ENCODE measurements at regions not wholly inside any gene's neighbourhood (a gene's known extent, or its start where the extent isn't known, plus 50 kb on each side); places are given as distances from the start of the nearest gene placed in this dataset.

- Histone ChIP-seq H3K14ac (ENCODE audit: insufficient read depth, low read length) (no peak overlapping the region), H2AFZ (ENCODE audit: low read length) (no peak overlapping the region), H3T11ph (ENCODE audit: low read length) (no peak overlapping the region), H3K79me2 (ENCODE audit: insufficient read depth, low read length) (no peaks in the 10 kb centered on the region), H3K9ac (ENCODE audit: extremely low read depth, insufficient read length, low read length) (no peak overlapping the region), H3K23ac (ENCODE audit: insufficient read length, low read depth, low read length) (no peak overlapping the region), H4K20me1 (ENCODE audit: control insufficient read depth, insufficient read depth, insufficient read length) (no peaks in the 10 kb centered on the region), H4K91ac (ENCODE audit: insufficient read length, low read depth, low read length) (no peak overlapping the region), H4K5ac (ENCODE audit: insufficient read length, low read depth, low read length) (no peak overlapping the region), H2BK5ac (ENCODE audit: insufficient read length, low read length) (no peak overlapping the region), H3K4me2 (ENCODE audit: insufficient read depth, insufficient read length, low read length) (no peak overlapping the region), H3K23me2 (ENCODE audit: insufficient read length, low read depth, low read length, poor library complexity, severe bottlenecking) (no peaks in the 10 kb centered on the region), H3K27me3 (ENCODE audit: insufficient read depth, low read length) (no peaks in the 10 kb centered on the region), H3K9me3 (ENCODE audit: control insufficient read depth, low read depth, low read length) (no peaks in the 10 kb centered on the region), H3K4ac (ENCODE audit: low read depth, low read length) (no peak overlapping the region), H3K56ac (ENCODE audit: insufficient read length, low read depth, low read length) (no peak overlapping the region), H2BK15ac (ENCODE audit: low read depth, low read length) (no peak overlapping the region), H3K4me1 (ENCODE audit: insufficient read depth, low read length) (no peaks in the 10 kb centered on the region), H2BK120ac (ENCODE audit: low read depth, low read length, poor library complexity, severe bottlenecking) (no peak overlapping the region), H4K8ac (replicated peaks; ENCODE audit: insufficient read length, low read depth, low read length) (no peak overlapping the region), H3K79me1 (ENCODE audit: insufficient read depth, low read depth, low read length, poor library complexity, severe bottlenecking) (no peaks in the 10 kb centered on the region), H2AK5ac (ENCODE audit: insufficient read length, low read length) (no peak overlapping the region), H3K27ac (ENCODE audit: insufficient read length, low read depth, low read length) (no peak overlapping the region), H2BK20ac (ENCODE audit: low read depth, low read length, poor library complexity, severe bottlenecking) (no peak overlapping the region), H3K18ac (ENCODE audit: insufficient read length, low read depth, low read length) (no peak overlapping the region), H2BK12ac (ENCODE audit: insufficient read length, low read depth, low read length) (no peak overlapping the region)
- no CpG with 5 or more reads among the region's 2 CpGs for WGBS (ENCODE audit: extremely low coverage, insufficient read length, low lambda C conversion rate)
- no peak overlapping the region for H3K27ac Mint-ChIP-seq
- no peaks in the 10 kb centered on the region for H3K36me3 Mint-ChIP-seq (ENCODE audit: insufficient read depth in 1 of 3, low read depth in 3 of 3)
- no peak for TF ChIP-seq CTCF (conservative IDR thresholded peaks at IDR 0.05)
- no peaks in the 10 kb centered on the region for H3K9me3 Mint-ChIP-seq
- peaks cover 4% of the 10 kb centered on the region in 2 experiments; a peak in 3 of 4 replicates for H3K4me1 Mint-ChIP-seq
- H3K27me3 Mint-ChIP-seq (ENCODE audit: low read depth), result peaks cover 10% of the 10 kb centered on the region
- no peak for DNase-seq
- H3K4me3 Mint-ChIP-seq, result no peak overlapping the region
Measured at GRCh38 chr7:96825285-96825684, 115.6 kb upstream of the SEM1 start.
